ENCODE measurements at regions not wholly inside any gene's neighbourhood (a gene's known extent, or its start where the extent isn't known, plus 50 kb on each side); places are given as distances from the start of the nearest gene placed in this dataset.

- TF ChIP-seq, protein P1, sequence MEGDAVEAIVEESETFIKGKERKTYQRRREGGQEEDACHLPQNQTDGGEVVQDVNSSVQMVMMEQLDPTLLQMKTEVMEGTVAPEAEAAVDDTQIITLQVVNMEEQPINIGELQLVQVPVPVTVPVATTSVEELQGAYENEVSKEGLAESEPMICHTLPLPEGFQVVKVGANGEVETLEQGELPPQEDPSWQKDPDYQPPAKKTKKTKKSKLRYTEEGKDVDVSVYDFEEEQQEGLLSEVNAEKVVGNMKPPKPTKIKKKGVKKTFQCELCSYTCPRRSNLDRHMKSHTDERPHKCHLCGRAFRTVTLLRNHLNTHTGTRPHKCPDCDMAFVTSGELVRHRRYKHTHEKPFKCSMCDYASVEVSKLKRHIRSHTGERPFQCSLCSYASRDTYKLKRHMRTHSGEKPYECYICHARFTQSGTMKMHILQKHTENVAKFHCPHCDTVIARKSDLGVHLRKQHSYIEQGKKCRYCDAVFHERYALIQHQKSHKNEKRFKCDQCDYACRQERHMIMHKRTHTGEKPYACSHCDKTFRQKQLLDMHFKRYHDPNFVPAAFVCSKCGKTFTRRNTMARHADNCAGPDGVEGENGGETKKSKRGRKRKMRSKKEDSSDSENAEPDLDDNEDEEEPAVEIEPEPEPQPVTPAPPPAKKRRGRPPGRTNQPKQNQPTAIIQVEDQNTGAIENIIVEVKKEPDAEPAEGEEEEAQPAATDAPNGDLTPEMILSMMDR (IDR thresholded peaks at IDR 0.05): no peak
- no peak for TF ChIP-seq ZFX (IDR thresholded peaks at IDR 0.05; ENCODE audit: borderline replicate concordance)
Observed at GRCh38 chr4:173748353-173748752, 218.3 kb upstream of the HAND2 start.

Measured in 22Rv1 (cell line).